Glutamatergic neuron (in vitro differentiated cells): ENCODE measurements at regions not wholly inside any gene's neighbourhood (a gene's known extent, or its start where the extent isn't known, plus 50 kb on each side); places are given as distances from the start of the nearest gene placed in this dataset.

ENCODE experiments used
- DNase-seq: peaks from one replicate; pipeline ENCODE4 v3.0.0; 2022
- H3K27ac Mint-ChIP-seq: one replicate; pipeline ENCODE4 v1.8.0; 2020; ENCODE audit warnings: mild to moderate bottlenecking, mixed read lengths, inconsistent platforms; ENCODE audit not compliant: unreplicated experiment
- H3K27me3 Mint-ChIP-seq: one replicate; pipeline ENCODE4 v1.8.0; 2020; ENCODE audit warnings: mild to moderate bottlenecking, moderate library complexity, mixed read lengths, inconsistent platforms; ENCODE audit not compliant: unreplicated experiment
- H3K36me3 Mint-ChIP-seq: one replicate; pipeline ENCODE4 v1.8.0; 2020; ENCODE audit warnings: mild to moderate bottlenecking, mixed read lengths, inconsistent platforms; ENCODE audit not compliant: unreplicated experiment
- H3K4me1 Mint-ChIP-seq: one replicate; pipeline ENCODE4 v1.8.0; 2020; ENCODE audit warnings: mild to moderate bottlenecking, low read depth, mixed read lengths, inconsistent platforms; ENCODE audit not compliant: unreplicated experiment
- H3K4me3 Mint-ChIP-seq: one replicate; pipeline ENCODE4 v1.8.0; 2020; ENCODE audit warnings: mild to moderate bottlenecking, mixed read lengths, inconsistent platforms; ENCODE audit not compliant: unreplicated experiment
- H3K9me3 Mint-ChIP-seq: one replicate; pipeline ENCODE4 v1.8.0; 2020; ENCODE audit warnings: mild to moderate bottlenecking, moderate library complexity, mixed read lengths, inconsistent platforms; ENCODE audit not compliant: unreplicated experiment
- CTCF ChIP-seq: fragments of 200-600 bp; sonication (generic); IDR thresholded peaks from one replicate; pipeline ENCODE4 v1.5.0; 2021; ENCODE audit not compliant: partially characterized antibody, unreplicated experiment

GRCh38 chr2:63663013-63663864, 74.5 kb downstream of the MDH1 start:
- TF ChIP-seq CTCF, result no peak
- Mint-ChIP-seq H3K9me3 (no peaks in the 10 kb centered on the region), H3K27me3 (no peaks in the 10 kb centered on the region), H3K36me3 (no peaks in the 10 kb centered on the region), H3K4me1 (peaks cover 2% of the 10 kb centered on the region), H3K27ac (no peak overlapping the region), H3K4me3 (no peak overlapping the region)
- DNase-seq, result no peak

GRCh38 chr2:63665091-63665490, 76.3 kb downstream of the MDH1 start:
- H3K36me3 Mint-ChIP-seq, result no peaks in the 10 kb centered on the region
- H3K9me3 Mint-ChIP-seq, result no peaks in the 10 kb centered on the region
- no peak overlapping the region for H3K4me3 Mint-ChIP-seq
- no peak for DNase-seq
- no peaks in the 10 kb centered on the region for H3K27me3 Mint-ChIP-seq
- TF ChIP-seq CTCF, result no peak
- peaks cover 7% of the 10 kb centered on the region for H3K4me1 Mint-ChIP-seq
- no peak overlapping the region for H3K27ac Mint-ChIP-seq

GRCh38 chr2:63665846-63666475, 77.2 kb downstream of the MDH1 start:
- Mint-ChIP-seq H3K36me3 (no peaks in the 10 kb centered on the region), H3K4me1 (peaks cover 7% of the 10 kb centered on the region), H3K27me3 (no peaks in the 10 kb centered on the region), H3K9me3 (no peaks in the 10 kb centered on the region), H3K27ac (no peak overlapping the region), H3K4me3 (no peak overlapping the region)
- no peak for DNase-seq
- TF ChIP-seq CTCF, result no peak

- no peak for TF ChIP-seq CTCF
- Mint-ChIP-seq H3K4me3 (no peak overlapping the region), H3K4me1 (peaks cover 7% of the 10 kb centered on the region), H3K9me3 (no peaks in the 10 kb centered on the region), H3K27ac (no peak overlapping the region), H3K27me3 (no peaks in the 10 kb centered on the region), H3K36me3 (no peaks in the 10 kb centered on the region)
- no peak for DNase-seq
Measured at GRCh38 chr2:63667132-63667700, 78.5 kb downstream of the MDH1 start.

- H3K27ac Mint-ChIP-seq, result no peak overlapping the region
- peaks cover 7% of the 10 kb centered on the region for H3K4me1 Mint-ChIP-seq
- no peak for TF ChIP-seq CTCF
- H3K4me3 Mint-ChIP-seq, result no peak overlapping the region
- no peak for DNase-seq
- H3K27me3 Mint-ChIP-seq, result no peaks in the 10 kb centered on the region
- no peaks in the 10 kb centered on the region for H3K36me3 Mint-ChIP-seq
- no peaks in the 10 kb centered on the region for H3K9me3 Mint-ChIP-seq
Measured at GRCh38 chr2:63668000-63668399, 79.2 kb downstream of the MDH1 start.
